Neural crest cell (in vitro differentiated cells): ENCODE measurements at regions not wholly inside any gene's neighbourhood (a gene's known extent, or its start where the extent isn't known, plus 50 kb on each side); places are given as distances from the start of the nearest gene placed in this dataset.
A peak's percentile ranks its signal among the peaks of the same experiment; 100 is the strongest.

ENCODE experiments used
- DNase-seq: peaks from one replicate; pipeline ENCODE4 v3.0.0; 2021; ENCODE audit warnings: low read depth, mixed read lengths, low spot score
- H3K27ac Mint-ChIP-seq: one replicate; pipeline ENCODE4 v1.8.0; 2021; ENCODE audit warnings: mild to moderate bottlenecking, mixed read lengths; ENCODE audit not compliant: unreplicated experiment
- H3K27me3 Mint-ChIP-seq: 2 replicates; pipeline ENCODE4 v1.8.0; 2021; ENCODE audit warnings: low read depth, mild to moderate bottlenecking, mixed read lengths
- H3K36me3 Mint-ChIP-seq: 2 replicates; pipeline ENCODE4 v1.8.0; 2021; ENCODE audit warnings: low read depth, mild to moderate bottlenecking, mixed read lengths
- H3K4me1 Mint-ChIP-seq: 2 replicates; pipeline ENCODE4 v1.8.0; 2021; ENCODE audit warnings: mixed read lengths
- H3K4me3 Mint-ChIP-seq: one replicate; pipeline ENCODE4 v1.8.0; 2021; ENCODE audit warnings: mild to moderate bottlenecking, mixed read lengths
- H3K9me3 Mint-ChIP-seq: 2 replicates; pipeline ENCODE4 v1.8.0; 2021; ENCODE audit warnings: mixed read lengths
- CTCF ChIP-seq: fragments of 200-600 bp; sonication (generic); conservative IDR thresholded peaks from 2 replicates; pipeline ENCODE4 v1.5.0; 2021; ENCODE audit warnings: antibody characterized with exemption, mild to moderate bottlenecking

- no peak for TF ChIP-seq CTCF
- Mint-ChIP-seq H3K4me3 (no peak overlapping the region), H3K36me3 (no peaks in the 10 kb centered on the region), H3K27me3 (no peaks in the 10 kb centered on the region), H3K27ac (peak overlapping the region; percentile 68), H3K9me3 (no peaks in the 10 kb centered on the region), H3K4me1 (peaks cover 24% of the 10 kb centered on the region)
- no peak for DNase-seq
Measured at GRCh38 chr3:184645336-184645735, 66.5 kb downstream of the MAGEF1 start.

GRCh38 chr3:184643442-184643841 is 68.4 kb downstream of the MAGEF1 start:
- H3K4me1 Mint-ChIP-seq, result peaks cover 18% of the 10 kb centered on the region
- no peak for DNase-seq
- no peaks in the 10 kb centered on the region for H3K27me3 Mint-ChIP-seq
- H3K9me3 Mint-ChIP-seq, result no peaks in the 10 kb centered on the region
- H3K36me3 Mint-ChIP-seq, result no peaks in the 10 kb centered on the region
- no peak for TF ChIP-seq CTCF
- no peak overlapping the region for H3K4me3 Mint-ChIP-seq
- peak overlapping the region; percentile 86 for H3K27ac Mint-ChIP-seq

GRCh38 chr3:184642631-184643285 is 69.1 kb downstream of the MAGEF1 start:
- Mint-ChIP-seq H3K4me1 (peaks cover 16% of the 10 kb centered on the region), H3K27ac (peak overlapping the region; percentile 86), H3K27me3 (no peaks in the 10 kb centered on the region), H3K36me3 (no peaks in the 10 kb centered on the region), H3K4me3 (no peak overlapping the region), H3K9me3 (no peaks in the 10 kb centered on the region)
- DNase-seq, result no peak
- no peak for TF ChIP-seq CTCF

GRCh38 chr3:184641430-184641829 is 70.4 kb downstream of the MAGEF1 start:
- peaks cover 16% of the 10 kb centered on the region for H3K4me1 Mint-ChIP-seq
- no peaks in the 10 kb centered on the region for H3K9me3 Mint-ChIP-seq
- H3K27me3 Mint-ChIP-seq, result no peaks in the 10 kb centered on the region
- DNase-seq, result no peak
- H3K4me3 Mint-ChIP-seq, result no peak overlapping the region
- TF ChIP-seq CTCF, result no peak
- H3K36me3 Mint-ChIP-seq, result no peaks in the 10 kb centered on the region
- H3K27ac Mint-ChIP-seq, result no peak overlapping the region

GRCh38 chr3:184639351-184639750 is 72.5 kb downstream of the MAGEF1 start:
- H3K9me3 Mint-ChIP-seq, result no peaks in the 10 kb centered on the region
- H3K36me3 Mint-ChIP-seq, result no peaks in the 10 kb centered on the region
- no peaks in the 10 kb centered on the region for H3K27me3 Mint-ChIP-seq
- H3K4me1 Mint-ChIP-seq, result peaks cover 30% of the 10 kb centered on the region
- no peak overlapping the region for H3K4me3 Mint-ChIP-seq
- no peak for TF ChIP-seq CTCF
- DNase-seq, result no peak
- no peak overlapping the region for H3K27ac Mint-ChIP-seq
